ENCODE measurements at regions not wholly inside any gene's neighbourhood (a gene's known extent, or its start where the extent isn't known, plus 50 kb on each side); places are given as distances from the start of the nearest gene placed in this dataset.

- DNase-seq (ENCODE audit: low spot score): no peak
- no peak overlapping the region for H3K4me3 ChIP-seq
- TF ChIP-seq CTCF (IDR thresholded peaks at IDR 0.05): no peak
- H3K27ac ChIP-seq: no peak overlapping the region
Observed at GRCh38 chr2:200032895-200033294, 77.5 kb downstream of the MAIP1 start.

DNA sequence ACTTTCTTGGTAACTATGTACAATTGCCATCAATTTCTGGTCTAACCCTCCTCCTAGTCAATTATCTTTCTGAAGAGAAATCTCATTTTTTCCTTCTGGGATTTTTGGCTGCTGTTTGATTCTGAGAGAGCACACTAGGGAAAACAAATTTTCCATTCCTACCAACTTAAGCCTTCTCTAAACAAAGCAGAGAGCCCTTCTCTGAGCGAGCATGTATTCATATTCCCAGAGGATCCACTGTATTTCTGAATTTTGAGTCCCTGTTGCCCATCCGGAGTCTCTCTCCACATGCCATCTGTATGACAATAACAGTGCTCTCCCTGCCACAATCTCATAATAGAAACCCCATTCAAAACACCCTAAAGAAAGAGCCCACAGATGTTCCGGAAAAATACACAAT, 78.5 kb downstream of the MAIP1 start:
- H3K4me3 ChIP-seq: no peak overlapping the region
- no peak for TF ChIP-seq CTCF (IDR thresholded peaks at IDR 0.05)
- no peak for DNase-seq (ENCODE audit: low spot score)
- no peak overlapping the region for H3K27ac ChIP-seq

DNA sequence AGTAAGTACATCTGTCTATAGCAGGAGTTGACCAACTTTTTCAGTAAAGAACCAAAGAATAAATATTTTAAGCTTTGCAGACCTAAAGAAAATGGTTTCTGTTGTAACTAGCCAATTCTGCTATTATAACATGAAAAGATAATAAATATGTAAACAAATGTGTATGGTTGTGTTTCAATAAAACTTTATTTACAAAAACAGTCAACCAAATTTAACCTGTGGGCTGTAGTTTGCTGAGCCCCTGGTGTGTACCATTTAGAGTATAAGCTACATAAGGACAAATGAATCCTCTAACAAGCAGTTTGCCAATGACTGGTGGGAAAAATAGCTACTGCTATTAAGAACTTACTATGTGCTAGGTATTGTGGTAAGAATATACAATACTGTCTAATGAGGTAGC, 79.4 kb downstream of the MAIP1 start:
- no peak for TF ChIP-seq CTCF (IDR thresholded peaks at IDR 0.05)
- no peak overlapping the region for H3K4me3 ChIP-seq
- H3K27ac ChIP-seq: no peak overlapping the region
- no peak for DNase-seq (ENCODE audit: low spot score)

DNA sequence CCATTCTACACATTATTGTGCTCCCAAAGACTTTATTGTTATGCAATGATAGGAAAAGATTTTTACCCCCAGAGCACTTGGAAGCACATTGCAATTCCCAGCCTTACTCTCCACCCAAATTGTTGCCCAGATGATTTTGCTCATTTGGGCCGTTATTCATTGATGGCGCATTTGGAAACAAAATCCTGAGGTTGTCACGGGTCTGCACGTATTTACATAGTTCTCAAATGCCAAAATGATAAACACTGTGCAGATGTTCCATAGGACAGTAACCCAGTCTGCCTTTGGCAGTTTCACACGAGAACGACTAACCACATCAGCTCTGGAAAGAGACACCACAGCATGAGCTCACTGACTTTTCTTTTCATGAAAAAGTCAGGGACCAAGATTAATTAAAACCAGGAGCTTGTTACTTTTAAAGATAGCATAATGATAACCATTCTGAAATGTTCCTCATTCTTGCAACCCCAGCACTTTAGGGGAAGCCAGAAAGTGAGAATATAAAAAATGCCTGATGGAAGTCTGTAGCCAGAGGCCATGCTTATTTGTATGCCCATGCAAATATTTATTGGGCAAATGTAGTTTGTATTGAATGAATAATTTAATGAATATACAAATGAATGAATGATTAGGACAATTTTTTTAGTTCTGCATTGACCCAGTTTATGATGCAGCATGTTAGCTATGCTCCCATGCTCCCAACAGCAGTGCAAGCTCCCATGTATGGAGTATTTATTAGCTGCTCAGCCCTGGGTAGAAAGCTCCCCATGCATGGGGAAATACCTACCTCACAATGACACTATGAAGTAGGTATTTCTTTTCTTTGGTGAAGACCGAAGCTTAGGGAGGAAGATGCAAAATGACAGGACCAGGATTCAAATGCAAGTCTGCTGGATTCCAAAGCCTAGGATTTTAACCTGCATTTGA, 84.6 kb downstream of the MAIP1 start:
- H3K27ac ChIP-seq: no peak overlapping the region
- TF ChIP-seq CTCF (IDR thresholded peaks at IDR 0.05): no peak
- H3K4me3 ChIP-seq: no peak overlapping the region
- no peak for DNase-seq (ENCODE audit: low spot score)

- no peak for DNase-seq (ENCODE audit: low spot score)
- Histone ChIP-seq H3K4me3 (no peak overlapping the region), H3K27ac (no peak overlapping the region)
- no peak for TF ChIP-seq CTCF (IDR thresholded peaks at IDR 0.05)
Observed at GRCh38 chr2:200040831-200041230, 85.4 kb downstream of the MAIP1 start.

GRCh38 chr2:200041639-200042038, 86.3 kb downstream of the MAIP1 start:
- Histone ChIP-seq H3K4me3 (no peak overlapping the region), H3K27ac (no peak overlapping the region)
- DNase-seq (ENCODE audit: low spot score): no peak
- TF ChIP-seq CTCF (IDR thresholded peaks at IDR 0.05): no peak

DNA sequence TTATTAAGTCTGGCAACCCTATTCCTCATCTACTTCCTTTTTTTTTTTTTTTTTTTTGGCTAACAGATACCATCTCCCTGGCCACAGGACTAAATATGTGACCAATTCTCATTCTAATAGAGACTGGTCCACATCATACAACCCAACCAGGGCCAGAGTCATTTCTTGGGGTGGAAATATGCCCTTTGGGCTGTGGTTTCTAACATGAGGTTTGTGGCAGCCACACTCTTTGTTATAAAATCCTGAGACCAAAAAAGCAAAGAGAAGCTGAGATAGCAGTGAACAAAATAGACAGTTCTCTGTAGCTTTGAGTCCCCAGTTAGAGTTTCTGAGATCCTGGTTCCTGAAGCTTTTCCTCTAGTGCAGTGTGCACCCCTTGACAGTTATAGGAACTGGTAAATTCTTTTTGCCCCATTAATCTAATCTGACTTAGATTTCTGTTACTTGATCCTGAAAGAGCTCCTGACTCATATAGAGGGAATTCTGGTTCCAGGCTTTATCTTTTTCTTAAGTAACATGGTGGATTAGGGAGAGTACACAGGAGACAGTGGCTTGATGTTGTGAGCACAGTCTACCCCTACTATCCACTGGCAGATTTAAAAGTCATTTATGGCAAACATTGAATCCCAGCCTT, 86.8 kb downstream of the MAIP1 start:
- H3K4me3 ChIP-seq: no peak overlapping the region
- no peak for TF ChIP-seq CTCF (IDR thresholded peaks at IDR 0.05)
- no peak for DNase-seq (ENCODE audit: low spot score)
- H3K27ac ChIP-seq: no peak overlapping the region
